ENCODE measurements at regions not wholly inside any gene's neighbourhood (a gene's known extent, or its start where the extent isn't known, plus 50 kb on each side); places are given as distances from the start of the nearest gene placed in this dataset.

- no peak for TF ChIP-seq CTCF (IDR thresholded peaks at IDR 0.05; ENCODE audit: borderline replicate concordance, insufficient read depth, low read depth, low read length)
- no peak overlapping the region for H3K4me3 ChIP-seq (ENCODE audit: low read depth, low read length)
Observed at GRCh38 chr7:36048141-36048901, 104.7 kb upstream of the EEPD1 start.

GRCh38 chr7:36048902-36049240, 104.2 kb upstream of the EEPD1 start:
- no peak for TF ChIP-seq CTCF (IDR thresholded peaks at IDR 0.05; ENCODE audit: borderline replicate concordance, insufficient read depth, low read depth, low read length)
- H3K4me3 ChIP-seq (ENCODE audit: low read depth, low read length) = no peak overlapping the region

- TF ChIP-seq CTCF (IDR thresholded peaks at IDR 0.05; ENCODE audit: borderline replicate concordance, insufficient read depth, low read depth, low read length) = no peak
- no peak overlapping the region for H3K4me3 ChIP-seq (ENCODE audit: low read depth, low read length)
Observed at GRCh38 chr7:36051501-36051900, 101.6 kb upstream of the EEPD1 start.

- no peak overlapping the region for H3K4me3 ChIP-seq (ENCODE audit: low read depth, low read length)
- TF ChIP-seq CTCF (IDR thresholded peaks at IDR 0.05; ENCODE audit: borderline replicate concordance, insufficient read depth, low read depth, low read length) = no peak
Observed at GRCh38 chr7:36053589-36053988, 99.5 kb upstream of the EEPD1 start.

- H3K4me3 ChIP-seq (ENCODE audit: low read depth, low read length) = no peak overlapping the region
- TF ChIP-seq CTCF (IDR thresholded peaks at IDR 0.05; ENCODE audit: borderline replicate concordance, insufficient read depth, low read depth, low read length) = no peak
Observed at GRCh38 chr7:36054637-36055036, 98.4 kb upstream of the EEPD1 start.

- no peak for TF ChIP-seq CTCF (IDR thresholded peaks at IDR 0.05; ENCODE audit: borderline replicate concordance, insufficient read depth, low read depth, low read length)
Observed at GRCh38 chr7:36055207-36055606, 97.8 kb upstream of the EEPD1 start.

GRCh38 chr7:36057323-36057722, 95.7 kb upstream of the EEPD1 start:
- no peak overlapping the region for H3K4me3 ChIP-seq (ENCODE audit: low read depth, low read length)
- no peak for TF ChIP-seq CTCF (IDR thresholded peaks at IDR 0.05; ENCODE audit: borderline replicate concordance, insufficient read depth, low read depth, low read length)

More at GRCh38 chr7:36055207-36055606, 97.8 kb upstream of the EEPD1 start:
- H3K4me3 ChIP-seq (ENCODE audit: low read depth, low read length) = no peak overlapping the region

Measured in GM12875 (cell line).